Osteoblast (primary cell): ENCODE measurements at regions not wholly inside any gene's neighbourhood (a gene's known extent, or its start where the extent isn't known, plus 50 kb on each side); places are given as distances from the start of the nearest gene placed in this dataset.

Experiments
- DNase-seq: peaks from one replicate; pipeline ENCODE4 v3.0.0; 2011; ENCODE audit warnings: low spot score, mixed read lengths; ENCODE audit not compliant: insufficient read length; ENCODE audit errors: missing footprints
- H2AFZ ChIP-seq: 2 replicates; pipeline ENCODE4 v1.6.0; 2011; ENCODE audit warnings: mild to moderate bottlenecking, low read length
- H3K27ac ChIP-seq: 2 replicates; pipeline ENCODE4 v1.5.1; 2011; ENCODE audit warnings: mild to moderate bottlenecking, low read depth, low read length, moderate library complexity
- H3K27me3 ChIP-seq: 2 replicates; pipeline ENCODE4 v1.6.0; 2012; ENCODE audit warnings: mild to moderate bottlenecking, control low read depth, inconsistent platforms, low read length, moderate library complexity; ENCODE audit not compliant: insufficient read depth
- H3K36me3 ChIP-seq: 2 replicates; pipeline ENCODE4 v1.5.1; 2011; ENCODE audit warnings: mild to moderate bottlenecking, low read length, control low read depth, moderate library complexity; ENCODE audit not compliant: insufficient read depth
- H3K4me1 ChIP-seq: 2 replicates; pipeline ENCODE4 v1.5.1; 2011; ENCODE audit warnings: mild to moderate bottlenecking, low read length, control low read depth, moderate library complexity; ENCODE audit not compliant: insufficient read depth
- H3K4me2 ChIP-seq: 2 replicates; pipeline ENCODE4 v1.6.0; 2011; ENCODE audit warnings: mild to moderate bottlenecking, low read length; ENCODE audit not compliant: insufficient read depth
- H3K4me3 ChIP-seq: fragments of 200-600 bp; sonication (generic); 3 replicates; pipeline ENCODE4 v1.5.1; 2012; ENCODE audit warnings: mild to moderate bottlenecking, low read length, inconsistent platforms; ENCODE audit not compliant: insufficient read depth
- H3K79me2 ChIP-seq: 2 replicates; pipeline ENCODE4 v1.6.0; 2012; ENCODE audit warnings: mild to moderate bottlenecking, low read length, control low read depth, inconsistent platforms; ENCODE audit not compliant: insufficient read depth
- H3K9me3 ChIP-seq: 2 replicates; pipeline ENCODE4 v1.5.1; 2011; ENCODE audit warnings: low read depth, low read length, control low read depth
- H4K20me1 ChIP-seq: 2 replicates; pipeline ENCODE4 v1.6.0; 2012; ENCODE audit warnings: mild to moderate bottlenecking, low read length, control low read depth; ENCODE audit not compliant: insufficient read depth
- TF ChIP-seq, protein P1 (sequence below): IDR thresholded peaks from 2 replicates; pipeline ENCODE4 v1.5.1; 2011; ENCODE audit warnings: mild to moderate bottlenecking, low read depth, low read length, moderate library complexity; ENCODE audit errors: extremely low read depth

DNA sequence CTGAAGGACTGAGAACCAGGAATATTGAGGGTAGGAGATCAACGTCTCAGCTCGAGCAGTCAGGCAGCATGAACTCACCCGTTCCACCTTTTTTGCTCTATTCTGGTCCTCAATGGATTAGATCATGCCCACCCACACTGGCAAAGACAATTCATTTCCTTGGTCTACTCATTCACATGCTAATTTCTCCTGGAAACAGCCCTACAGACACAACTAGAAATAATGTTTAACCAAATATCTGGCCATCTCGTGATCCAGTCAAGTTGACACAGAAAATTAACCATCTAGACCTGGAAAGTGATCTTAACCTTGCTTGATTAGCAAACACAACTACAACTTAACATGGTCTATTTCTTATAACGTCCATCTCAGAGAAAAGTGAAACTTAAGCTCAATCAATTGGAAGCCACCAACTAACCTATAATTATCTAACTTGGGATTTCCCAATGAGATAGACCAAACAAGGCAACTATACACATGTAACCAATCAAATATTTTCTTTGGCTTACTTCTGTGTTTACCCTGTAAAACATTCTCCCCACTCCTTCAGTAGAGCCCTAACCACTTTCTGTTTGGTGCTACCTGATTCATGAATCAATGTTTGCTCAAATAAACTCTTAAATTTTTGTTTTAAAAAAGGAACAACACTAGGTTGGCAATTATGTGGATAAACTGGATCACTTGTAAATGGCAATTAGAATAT lies 69.7 kb upstream of the MAMLD1 start:
- Histone ChIP-seq H3K36me3 (no peaks in the 10 kb centered on the region), H4K20me1 (no peaks in the 10 kb centered on the region), H2AFZ (peak overlapping the region; percentile 8), H3K4me1 (no peaks in the 10 kb centered on the region), H3K27ac (no peak overlapping the region), H3K9me3 (no peaks in the 10 kb centered on the region), H3K79me2 (no peaks in the 10 kb centered on the region), H3K4me3 (no peak overlapping the region), H3K4me2 (no peak overlapping the region), H3K27me3 (no peaks in the 10 kb centered on the region)
- TF ChIP-seq, protein P1, sequence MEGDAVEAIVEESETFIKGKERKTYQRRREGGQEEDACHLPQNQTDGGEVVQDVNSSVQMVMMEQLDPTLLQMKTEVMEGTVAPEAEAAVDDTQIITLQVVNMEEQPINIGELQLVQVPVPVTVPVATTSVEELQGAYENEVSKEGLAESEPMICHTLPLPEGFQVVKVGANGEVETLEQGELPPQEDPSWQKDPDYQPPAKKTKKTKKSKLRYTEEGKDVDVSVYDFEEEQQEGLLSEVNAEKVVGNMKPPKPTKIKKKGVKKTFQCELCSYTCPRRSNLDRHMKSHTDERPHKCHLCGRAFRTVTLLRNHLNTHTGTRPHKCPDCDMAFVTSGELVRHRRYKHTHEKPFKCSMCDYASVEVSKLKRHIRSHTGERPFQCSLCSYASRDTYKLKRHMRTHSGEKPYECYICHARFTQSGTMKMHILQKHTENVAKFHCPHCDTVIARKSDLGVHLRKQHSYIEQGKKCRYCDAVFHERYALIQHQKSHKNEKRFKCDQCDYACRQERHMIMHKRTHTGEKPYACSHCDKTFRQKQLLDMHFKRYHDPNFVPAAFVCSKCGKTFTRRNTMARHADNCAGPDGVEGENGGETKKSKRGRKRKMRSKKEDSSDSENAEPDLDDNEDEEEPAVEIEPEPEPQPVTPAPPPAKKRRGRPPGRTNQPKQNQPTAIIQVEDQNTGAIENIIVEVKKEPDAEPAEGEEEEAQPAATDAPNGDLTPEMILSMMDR, result no peak
- no peak for DNase-seq

DNA sequence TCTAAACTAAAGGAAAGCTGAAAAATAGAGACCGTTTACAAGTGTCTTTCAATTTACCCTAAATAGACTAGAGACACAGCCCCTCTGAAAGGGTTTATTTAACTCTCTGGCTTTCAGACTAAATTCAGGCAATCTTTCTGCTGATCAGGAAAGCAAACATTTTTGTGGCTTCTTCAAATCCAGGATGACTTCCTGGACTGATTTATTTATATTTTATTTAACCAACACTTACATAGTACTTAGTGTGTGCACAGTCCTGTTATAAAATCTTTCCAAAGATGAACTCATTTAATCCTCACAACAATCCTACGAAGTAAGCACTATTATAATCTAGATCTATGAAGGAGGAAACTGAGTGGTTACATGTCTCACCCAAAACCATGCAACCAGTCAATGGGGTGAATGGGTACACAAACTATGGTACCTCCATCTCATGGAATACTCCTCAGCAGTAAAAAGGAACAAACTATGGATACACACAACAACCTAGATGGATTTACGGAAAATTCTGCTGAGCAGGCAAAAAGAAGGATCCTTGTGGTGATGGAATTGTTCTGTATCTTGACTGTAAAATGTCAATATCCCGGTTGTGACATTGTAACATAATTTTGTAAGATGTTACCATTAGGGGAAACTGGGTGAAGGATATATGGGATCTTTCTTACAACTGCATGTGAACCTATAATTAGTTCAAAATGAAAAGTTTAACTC lies 64.1 kb upstream of the MAMLD1 start:
- TF ChIP-seq, protein P1, result no peak
- no peaks in the 10 kb centered on the region for H3K27me3 ChIP-seq
- no peaks in the 10 kb centered on the region for H3K4me1 ChIP-seq
- H3K9me3 ChIP-seq, result no peaks in the 10 kb centered on the region
- H3K4me2 ChIP-seq, result no peak overlapping the region
- H4K20me1 ChIP-seq, result no peaks in the 10 kb centered on the region
- no peak overlapping the region for H3K27ac ChIP-seq
- DNase-seq, result no peak
- no peak overlapping the region for H3K4me3 ChIP-seq
- no peaks in the 10 kb centered on the region for H3K79me2 ChIP-seq
- H2AFZ ChIP-seq, result peak overlapping the region; percentile 23
- no peaks in the 10 kb centered on the region for H3K36me3 ChIP-seq

DNA sequence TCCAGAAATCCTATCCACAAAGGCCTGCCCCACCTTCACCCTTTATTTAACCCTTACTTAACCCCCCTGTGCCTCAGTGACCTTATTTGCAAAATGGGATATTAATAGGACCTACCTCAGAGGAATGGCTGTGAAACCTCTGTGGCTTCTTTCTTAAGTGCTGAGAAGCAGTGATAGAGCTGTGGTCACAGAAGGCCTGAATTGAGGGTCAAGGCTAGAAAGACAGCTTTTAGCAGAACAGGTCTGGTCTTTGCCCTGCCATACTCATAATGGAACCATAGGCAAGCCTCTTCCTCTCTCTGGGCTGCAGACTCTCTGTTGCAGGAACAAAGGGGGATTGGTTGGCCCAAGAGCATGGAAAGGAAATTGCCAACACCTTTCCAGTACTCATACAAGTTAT lies 63.5 kb upstream of the MAMLD1 start:
- Histone ChIP-seq H3K27ac (no peak overlapping the region), H3K4me2 (no peak overlapping the region), H2AFZ (no peak overlapping the region), H3K36me3 (no peaks in the 10 kb centered on the region), H3K9me3 (no peaks in the 10 kb centered on the region), H3K4me3 (no peak overlapping the region), H3K27me3 (no peaks in the 10 kb centered on the region), H3K79me2 (no peaks in the 10 kb centered on the region), H4K20me1 (no peaks in the 10 kb centered on the region), H3K4me1 (no peaks in the 10 kb centered on the region)
- TF ChIP-seq, protein P1, result no peak
- no peak for DNase-seq

DNA sequence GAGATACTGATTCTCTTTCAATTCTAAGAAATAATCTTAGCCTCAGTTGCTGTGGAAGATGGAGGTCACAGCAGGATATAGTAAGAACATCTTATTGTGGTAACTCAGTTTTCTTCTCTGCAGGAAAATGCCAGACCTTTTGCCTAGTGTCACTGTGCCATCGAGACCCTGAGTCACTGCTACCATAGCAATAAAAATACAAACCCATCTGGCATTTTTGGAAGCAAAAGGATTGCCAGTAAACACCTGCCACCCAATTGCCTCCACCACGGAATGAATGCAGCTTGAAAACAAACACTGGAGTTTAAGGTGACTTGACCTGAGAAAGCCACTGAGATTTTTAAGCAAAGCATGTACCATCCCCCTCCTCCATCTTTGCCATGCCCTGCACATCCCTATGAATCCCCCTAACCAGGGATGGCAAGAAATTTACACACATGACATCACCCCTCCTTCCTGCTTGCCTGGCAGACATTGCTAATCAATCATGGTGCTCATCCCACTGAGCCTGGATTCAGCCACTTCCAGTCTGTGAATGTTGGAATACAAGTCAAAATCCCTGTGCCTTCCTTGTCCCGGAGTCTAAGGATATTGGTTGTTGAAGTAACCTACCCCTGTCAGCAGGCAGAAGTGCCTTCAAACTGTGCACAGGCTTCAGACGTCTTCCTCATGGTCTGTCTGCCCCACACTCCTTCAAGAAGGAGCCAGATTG lies 59.6 kb upstream of the MAMLD1 start:
- Histone ChIP-seq H3K4me1 (no peaks in the 10 kb centered on the region), H3K4me3 (no peak overlapping the region), H3K27me3 (no peaks in the 10 kb centered on the region), H3K4me2 (no peak overlapping the region), H2AFZ (no peak overlapping the region), H3K36me3 (no peaks in the 10 kb centered on the region), H3K79me2 (no peaks in the 10 kb centered on the region), H3K27ac (no peak overlapping the region), H3K9me3 (no peaks in the 10 kb centered on the region), H4K20me1 (no peaks in the 10 kb centered on the region)
- TF ChIP-seq, protein P1, result no peak
- no peak for DNase-seq
